Kasumi-1 (cell line): ENCODE measurements at regions not wholly inside any gene's neighbourhood (a gene's known extent, or its start where the extent isn't known, plus 50 kb on each side); places are given as distances from the start of the nearest gene placed in this dataset.
"Not testable (repeated sequence)": the region's sequence is repeated elsewhere in the genome, so short reads cannot be mapped to it uniquely, and the experiment has no call there.

Experiments
- DNase-seq, 2 experiments: peaks; one replicate each; lab custom pipeline; 2025; lab: John Stamatoyannopoulos, UW

DNA sequence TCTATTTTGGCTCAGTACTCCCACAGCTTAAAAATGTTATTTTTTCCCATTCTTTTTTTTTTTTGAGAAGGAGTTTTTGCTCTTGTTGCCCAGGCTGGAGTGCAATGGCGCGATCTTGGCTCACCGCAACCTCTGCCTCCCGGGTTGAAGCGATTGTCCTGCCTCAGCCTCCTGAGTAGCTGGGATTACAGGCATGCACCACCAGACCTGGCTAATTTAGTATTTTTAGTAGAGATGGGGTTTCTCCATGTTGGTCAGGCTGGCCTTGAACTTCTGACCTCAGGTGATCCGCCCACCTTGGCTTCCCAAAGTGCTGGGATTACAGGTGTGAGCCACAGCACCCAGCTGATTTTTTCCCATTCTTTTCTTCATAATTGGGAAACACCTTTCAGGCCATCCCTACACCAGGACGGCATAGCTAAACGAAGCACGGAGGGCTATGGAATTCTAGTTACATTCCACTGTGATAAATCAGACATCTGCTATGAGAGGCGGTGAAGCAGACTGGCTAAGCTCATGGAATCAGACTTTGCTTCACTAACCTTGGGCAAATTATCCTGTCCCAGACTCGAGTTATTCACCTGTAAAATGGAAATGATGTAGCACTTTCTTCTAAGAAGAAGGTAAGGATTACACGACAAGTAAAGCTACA is 68.7 kb upstream of the ZFAND5 start:
- not testable (repeated sequence) for DNase-seq

DNA sequence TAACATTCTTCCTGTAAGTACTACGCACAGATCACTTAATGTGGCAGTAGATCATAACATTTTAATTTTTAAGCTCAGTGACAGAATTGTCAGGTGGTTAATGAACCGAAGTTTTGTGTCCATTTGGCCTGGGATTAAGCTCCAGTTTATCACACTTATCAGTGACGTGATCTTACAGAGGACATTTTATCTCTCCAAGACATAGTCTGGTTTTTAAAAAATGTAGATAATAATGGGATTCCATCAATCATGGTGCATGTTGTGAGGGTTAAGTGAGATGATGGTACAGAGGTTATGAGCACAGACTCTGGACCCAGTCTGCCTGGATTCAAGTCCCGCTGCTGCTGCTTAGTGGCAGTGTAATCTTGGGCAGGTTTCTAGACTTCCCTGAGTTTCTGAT is 66.0 kb upstream of the ZFAND5 start:
- no peak for DNase-seq

DNA sequence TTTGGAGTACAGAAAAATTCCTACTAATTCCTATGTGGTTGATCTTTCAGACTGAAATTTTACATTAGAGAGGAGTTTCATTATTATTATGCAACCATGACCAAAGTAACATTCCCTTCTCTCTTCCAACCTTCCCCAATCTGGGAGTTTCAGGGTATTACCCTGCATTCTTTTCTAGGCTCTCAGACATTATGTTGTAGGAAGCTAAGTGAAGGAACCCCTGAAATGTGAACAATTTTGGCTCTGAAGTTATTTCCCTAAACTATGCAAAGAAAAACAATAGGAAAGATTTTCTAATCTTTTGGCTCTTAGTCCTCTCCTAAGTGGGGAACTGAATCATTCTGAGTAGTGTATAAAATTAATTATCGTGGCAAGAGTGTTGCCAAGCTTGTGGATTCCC is 63.3 kb upstream of the ZFAND5 start:
- no peak for DNase-seq

DNA sequence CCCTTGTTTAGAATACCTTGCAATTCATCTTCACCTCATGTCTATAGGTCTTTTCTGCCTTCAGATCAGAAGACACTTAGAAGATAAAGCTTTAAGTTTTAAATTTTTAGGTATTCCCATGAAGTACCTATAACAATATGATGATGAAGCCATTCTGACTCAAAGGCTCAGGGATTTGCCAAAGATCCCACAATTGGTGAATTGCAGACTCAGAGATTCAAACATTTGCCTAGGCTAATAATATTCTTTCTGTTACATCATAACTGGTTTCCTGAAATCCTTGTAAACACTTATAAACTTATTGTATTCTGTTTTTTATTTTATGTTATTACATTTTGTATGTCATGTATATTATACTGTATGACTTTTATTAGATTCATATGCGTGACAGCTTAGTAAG is 62.8 kb upstream of the ZFAND5 start:
- no peak for DNase-seq

DNA sequence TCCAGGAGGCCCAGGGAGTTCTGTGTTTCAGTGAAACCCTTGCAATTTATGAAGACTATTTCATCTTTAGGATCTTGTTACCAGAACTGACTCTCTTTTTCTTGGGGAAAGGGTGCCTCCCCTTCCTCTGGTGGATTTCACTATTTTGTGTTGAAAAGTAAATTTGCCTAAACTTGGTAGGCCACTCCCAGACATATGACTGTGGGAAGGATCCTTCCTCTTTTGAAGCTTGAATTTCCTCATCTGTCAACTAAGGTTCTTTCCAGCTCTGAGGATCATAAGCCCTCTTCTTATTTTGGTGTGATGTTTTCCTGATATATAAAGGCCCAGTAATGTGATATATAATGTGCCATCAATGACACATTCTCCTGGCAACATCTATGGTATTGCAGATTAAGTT is 59.1 kb upstream of the ZFAND5 start:
- peak; percentile 48 to 72 for DNase-seq

DNA sequence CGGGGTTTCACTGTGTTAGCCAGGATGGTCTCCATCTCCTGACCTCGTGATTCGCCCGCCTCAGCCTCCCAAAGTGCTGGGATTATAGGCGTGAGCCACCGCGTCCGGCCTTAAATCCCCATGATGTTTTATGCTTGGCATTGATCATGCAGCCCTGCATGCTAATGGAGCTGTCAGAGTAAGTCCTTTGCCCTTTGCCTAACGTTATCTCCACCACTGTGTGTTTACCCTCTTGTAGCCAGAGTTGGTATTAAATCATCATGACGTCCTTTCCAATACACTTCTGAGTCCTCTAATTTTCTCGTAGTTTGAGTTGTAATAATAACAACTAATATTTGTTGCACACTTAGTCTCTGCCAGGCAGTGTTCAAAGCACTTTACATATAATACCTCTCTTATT is 57.2 kb upstream of the ZFAND5 start:
- no peak for DNase-seq

DNA sequence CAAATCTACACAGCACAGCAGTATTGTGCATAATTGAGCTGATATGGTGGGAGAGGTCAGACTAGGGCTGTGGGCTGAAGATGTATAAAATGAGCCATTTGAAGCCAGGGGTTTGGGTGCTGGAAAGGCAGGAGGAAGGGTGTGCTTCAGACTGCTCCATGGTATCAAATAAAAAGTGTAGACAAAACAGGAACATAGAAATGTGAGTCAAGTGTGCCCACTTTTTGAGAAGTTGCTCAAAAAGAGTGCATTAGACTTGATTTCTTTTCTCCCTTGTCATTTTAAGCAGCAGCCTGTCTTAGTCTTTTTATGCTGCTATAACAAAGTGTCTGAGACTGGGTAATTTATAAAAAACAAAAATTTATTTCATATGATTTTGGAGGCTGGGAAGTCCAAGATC is 55.8 kb upstream of the ZFAND5 start:
- DNase-seq, result no peak

DNA sequence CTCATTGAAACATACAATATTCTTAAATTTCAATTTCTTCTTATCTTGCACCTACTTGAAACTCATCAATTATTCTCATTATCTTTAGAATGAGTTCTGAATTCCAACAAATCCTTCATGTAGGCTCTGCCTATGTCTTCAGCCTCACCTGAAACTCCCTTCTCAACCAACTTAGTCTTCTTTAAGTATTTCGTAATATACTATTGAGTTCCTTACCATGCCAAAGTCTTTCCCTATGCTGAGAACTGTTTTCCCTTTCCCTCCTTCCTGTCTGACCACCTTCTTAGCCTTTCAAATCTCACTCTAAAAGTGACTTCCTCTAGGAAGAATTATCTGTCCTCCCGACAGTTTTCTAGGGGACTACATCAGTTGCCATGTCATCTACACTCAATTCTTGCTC is 50.9 kb upstream of the ZFAND5 start:
- no peak for DNase-seq

DNA sequence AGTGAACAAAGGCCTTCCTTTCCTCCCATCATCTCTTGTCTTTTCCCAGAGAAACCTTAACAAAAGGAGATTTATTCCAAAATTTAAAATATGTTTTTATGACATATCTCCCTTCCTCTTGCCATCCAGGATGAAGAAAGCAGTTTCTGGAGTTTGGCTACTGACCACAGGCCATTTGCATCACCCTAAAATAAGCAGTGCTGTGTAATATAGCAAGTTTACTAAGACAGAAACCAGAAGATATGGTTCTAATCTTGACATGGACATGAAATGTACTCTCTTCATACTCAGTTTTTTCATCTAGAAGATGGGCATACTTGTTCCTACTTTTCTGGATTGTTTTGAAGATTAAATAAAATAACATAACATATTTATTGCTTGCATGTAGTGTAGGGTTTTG is 50.2 kb upstream of the ZFAND5 start:
- DNase-seq, result no peak
